ENCODE measurements at regions not wholly inside any gene's neighbourhood (a gene's known extent, or its start where the extent isn't known, plus 50 kb on each side); places are given as distances from the start of the nearest gene placed in this dataset.

DNA sequence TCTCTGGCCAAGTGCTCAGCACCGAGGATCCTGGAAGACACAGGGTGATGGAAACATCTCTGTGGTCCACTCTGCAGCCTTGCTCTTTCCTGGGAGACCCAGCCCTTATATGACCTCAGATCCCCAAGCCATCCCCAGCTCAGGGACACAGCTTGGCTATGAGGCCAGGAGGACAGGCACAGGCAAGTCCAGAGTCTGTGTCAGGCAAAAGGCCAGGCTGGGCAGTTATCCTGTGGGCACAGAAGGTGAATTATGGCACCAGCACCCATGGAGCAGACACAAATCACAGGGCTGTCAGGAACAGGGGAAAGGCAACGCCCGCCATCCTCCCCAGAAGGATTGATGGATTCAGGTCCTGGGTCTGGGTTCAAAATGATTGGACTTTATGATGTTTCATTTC lies 52.1 kb upstream of the SCMH1 start:
- Histone ChIP-seq H3K4me2 (ENCODE audit: low read length) (no peak overlapping the region), H3K27ac (ENCODE audit: low read length) (no peak overlapping the region), H3K27me3 (ENCODE audit: low read length) (peaks cover 63% of the 10 kb centered on the region), H3K36me3 (ENCODE audit: low read depth, low read length) (no peaks in the 10 kb centered on the region), H2AFZ (ENCODE audit: low read length) (no peak overlapping the region), H4K20me1 (ENCODE audit: low read length) (no peaks in the 10 kb centered on the region), H3K79me2 (ENCODE audit: low read length) (no peaks in the 10 kb centered on the region), H3K4me1 (ENCODE audit: insufficient read depth, low read length) (no peaks in the 10 kb centered on the region), H3K4me3 (ENCODE audit: low read length) (no peak overlapping the region), H3K9me2 (replicated peaks; ENCODE audit: low read length) (no peaks in the 10 kb centered on the region), H3F3A (ENCODE audit: low read length, unreplicated experiment) (no peaks in the 10 kb centered on the region), H3K9me3 (ENCODE audit: low read length) (no peaks in the 10 kb centered on the region), H3K9ac (ENCODE audit: low read length) (no peak overlapping the region)
- ATAC-seq (no peak), DNase-seq (no peak)
- intact Hi-C loops (cut with micrococcal nuclease) = no loop called here
- ChIA-PET POLR2A (ENCODE audit: unreplicated experiment) (no interaction called here), CTCF (no interaction called here)
- BruUV-seq (replicated peaks) = no TSS peak
- TF ChIP-seq EZH2phosphoT487 (IDR thresholded peaks at IDR 0.05; ENCODE audit: borderline replicate concordance, low read length) = no peak
- TF ChIP-seq, protein P1, sequence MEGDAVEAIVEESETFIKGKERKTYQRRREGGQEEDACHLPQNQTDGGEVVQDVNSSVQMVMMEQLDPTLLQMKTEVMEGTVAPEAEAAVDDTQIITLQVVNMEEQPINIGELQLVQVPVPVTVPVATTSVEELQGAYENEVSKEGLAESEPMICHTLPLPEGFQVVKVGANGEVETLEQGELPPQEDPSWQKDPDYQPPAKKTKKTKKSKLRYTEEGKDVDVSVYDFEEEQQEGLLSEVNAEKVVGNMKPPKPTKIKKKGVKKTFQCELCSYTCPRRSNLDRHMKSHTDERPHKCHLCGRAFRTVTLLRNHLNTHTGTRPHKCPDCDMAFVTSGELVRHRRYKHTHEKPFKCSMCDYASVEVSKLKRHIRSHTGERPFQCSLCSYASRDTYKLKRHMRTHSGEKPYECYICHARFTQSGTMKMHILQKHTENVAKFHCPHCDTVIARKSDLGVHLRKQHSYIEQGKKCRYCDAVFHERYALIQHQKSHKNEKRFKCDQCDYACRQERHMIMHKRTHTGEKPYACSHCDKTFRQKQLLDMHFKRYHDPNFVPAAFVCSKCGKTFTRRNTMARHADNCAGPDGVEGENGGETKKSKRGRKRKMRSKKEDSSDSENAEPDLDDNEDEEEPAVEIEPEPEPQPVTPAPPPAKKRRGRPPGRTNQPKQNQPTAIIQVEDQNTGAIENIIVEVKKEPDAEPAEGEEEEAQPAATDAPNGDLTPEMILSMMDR (conservative IDR thresholded peaks at IDR 0.05; ENCODE audit: low read depth, low read length) = no peak
- no peak for TF ChIP-seq EZH2 (IDR thresholded peaks at IDR 0.05; ENCODE audit: low read length, unreplicated experiment)

DNA sequence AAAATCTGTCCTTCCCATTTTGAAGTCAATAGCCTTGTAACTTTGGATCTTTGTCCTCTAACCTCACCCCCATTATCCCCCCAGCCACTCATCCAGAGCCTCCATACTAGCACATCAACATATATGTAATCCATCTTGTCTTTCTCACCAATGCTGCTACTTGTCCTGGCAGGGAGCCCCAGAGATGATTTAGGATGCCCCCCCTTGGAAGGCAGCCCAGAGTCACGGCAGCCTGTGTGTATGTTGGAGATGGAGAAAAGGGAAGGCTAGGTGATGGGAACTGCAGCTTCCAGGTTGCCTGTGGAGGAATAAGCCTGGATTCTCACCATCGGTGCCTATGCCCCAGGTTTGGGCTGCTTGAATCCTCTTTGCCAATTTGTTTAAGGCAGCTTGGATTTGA lies 51.7 kb upstream of the SCMH1 start:
- BruUV-seq (replicated peaks) = no TSS peak
- peaks cover 63% of the 10 kb centered on the region for H3K27me3 ChIP-seq (ENCODE audit: low read length)
- H4K20me1 ChIP-seq (ENCODE audit: low read length) = no peaks in the 10 kb centered on the region
- no peaks in the 10 kb centered on the region for H3K9me2 ChIP-seq (replicated peaks; ENCODE audit: low read length)
- no peaks in the 10 kb centered on the region for H3K4me1 ChIP-seq (ENCODE audit: insufficient read depth, low read length)
- no peaks in the 10 kb centered on the region for H3K36me3 ChIP-seq (ENCODE audit: low read depth, low read length)
- H3F3A ChIP-seq (ENCODE audit: low read length, unreplicated experiment) = no peaks in the 10 kb centered on the region
- H2AFZ ChIP-seq (ENCODE audit: low read length) = no peak overlapping the region
- H3K9ac ChIP-seq (ENCODE audit: low read length) = no peak overlapping the region
- ChIA-PET POLR2A (ENCODE audit: unreplicated experiment) (no interaction called here), CTCF (no interaction called here)
- H3K27ac ChIP-seq (ENCODE audit: low read length) = no peak overlapping the region
- DNase-seq (no peak), ATAC-seq (no peak)
- TF ChIP-seq, protein P1 (conservative IDR thresholded peaks at IDR 0.05; ENCODE audit: low read depth, low read length) = no peak
- TF ChIP-seq EZH2 (IDR thresholded peaks at IDR 0.05; ENCODE audit: low read length, unreplicated experiment) (no peak), EZH2phosphoT487 (IDR thresholded peaks at IDR 0.05; ENCODE audit: borderline replicate concordance, low read length) (no peak)
- no peaks in the 10 kb centered on the region for H3K79me2 ChIP-seq (ENCODE audit: low read length)
- H3K4me3 ChIP-seq (ENCODE audit: low read length) = no peak overlapping the region
- intact Hi-C loops (cut with micrococcal nuclease) = no loop called here
- no peak overlapping the region for H3K4me2 ChIP-seq (ENCODE audit: low read length)
- no peaks in the 10 kb centered on the region for H3K9me3 ChIP-seq (ENCODE audit: low read length)
